Upper lobe of right lung (tissue), 1 donor: ENCODE measurements at regions not wholly inside any gene's neighbourhood (a gene's known extent, or its start where the extent isn't known, plus 50 kb on each side); places are given as distances from the start of the nearest gene placed in this dataset.

Experiments
- ATAC-seq: fragments of 200-7000 bp; cut with Tn5 transposase; one replicate; pipeline ENCODE4 v1.9.1; 2020; ENCODE audit warnings: mild to moderate bottlenecking, moderate library complexity
- DNase-seq: peaks from one replicate; pipeline ENCODE4 v3.0.0-alpha.2; 2020
- H3K27ac ChIP-seq: fragments of 200-600 bp; one replicate; pipeline ENCODE4 v1.8.0; 2022
- H3K27me3 ChIP-seq: fragments of 200-600 bp; one replicate; pipeline ENCODE4 v1.8.0; 2022; ENCODE audit warnings: mild to moderate bottlenecking
- H3K36me3 ChIP-seq: fragments of 200-600 bp; one replicate; pipeline ENCODE4 v1.8.0; 2022
- H3K4me1 ChIP-seq: fragments of 200-600 bp; one replicate; pipeline ENCODE4 v1.8.0; 2022
- H3K4me3 ChIP-seq: fragments of 200-600 bp; one replicate; pipeline ENCODE4 v1.8.0; 2022; ENCODE audit warnings: mild to moderate bottlenecking
- H3K9me3 ChIP-seq: fragments of 200-600 bp; one replicate; pipeline ENCODE4 v1.8.0; 2022
- CTCF ChIP-seq: fragments of 200-600 bp; IDR thresholded peaks from one replicate; pipeline ENCODE4 v1.8.0; 2022; ENCODE audit warnings: antibody characterized with exemption
- intact Hi-C: fragments of 100-400 bp; cut with DNase I; formaldehyde crosslinking; loops from one replicate; pipeline ENCODE4 v1.11.0; 2022
- donor health status: DM: no; HTN: yes; CAD: no; lungs with severe emphysema.

GRCh38 chr18:38487521-38487920 is 921.9 kb upstream of the CELF4 start:
- Histone ChIP-seq H3K36me3 (no peaks in the 10 kb centered on the region), H3K27me3 (no peaks in the 10 kb centered on the region), H3K4me3 (no peak overlapping the region), H3K9me3 (no peaks in the 10 kb centered on the region), H3K4me1 (no peaks in the 10 kb centered on the region), H3K27ac (no peak overlapping the region)
- DNase-seq (no peak), ATAC-seq (no peak)
- TF ChIP-seq CTCF: no peak
- intact Hi-C loops: no loop called here

GRCh38 chr18:38483326-38483725 is 917.7 kb upstream of the CELF4 start:
- intact Hi-C loops: no loop called here
- Histone ChIP-seq H3K36me3 (no peaks in the 10 kb centered on the region), H3K4me1 (no peaks in the 10 kb centered on the region), H3K9me3 (peaks cover 6% of the 10 kb centered on the region), H3K27ac (no peak overlapping the region), H3K27me3 (no peaks in the 10 kb centered on the region), H3K4me3 (no peak overlapping the region)
- no peak for DNase-seq
- TF ChIP-seq CTCF: no peak
- ATAC-seq: no peak

GRCh38 chr18:38481576-38481975 is 916.0 kb upstream of the CELF4 start:
- H3K9me3 ChIP-seq: peaks cover 6% of the 10 kb centered on the region
- H3K27me3 ChIP-seq: no peaks in the 10 kb centered on the region
- no peak overlapping the region for H3K4me3 ChIP-seq
- DNase-seq (no peak), ATAC-seq (no peak)
- H3K27ac ChIP-seq: no peak overlapping the region
- H3K36me3 ChIP-seq: no peaks in the 10 kb centered on the region
- no peaks in the 10 kb centered on the region for H3K4me1 ChIP-seq
- intact Hi-C loops: no loop called here
- TF ChIP-seq CTCF: no peak

- intact Hi-C loops: no loop called here
- Histone ChIP-seq H3K4me1 (no peaks in the 10 kb centered on the region), H3K27ac (no peak overlapping the region), H3K4me3 (no peak overlapping the region), H3K36me3 (no peaks in the 10 kb centered on the region), H3K9me3 (peaks cover 6% of the 10 kb centered on the region), H3K27me3 (no peaks in the 10 kb centered on the region)
- TF ChIP-seq CTCF: no peak
- no peak for ATAC-seq
- DNase-seq: no peak
Observed at GRCh38 chr18:38475686-38476085, 910.1 kb upstream of the CELF4 start.

GRCh38 chr18:38473535-38473934 is 907.9 kb upstream of the CELF4 start:
- ATAC-seq (peak; percentile 55), DNase-seq (no peak)
- Histone ChIP-seq H3K4me1 (no peaks in the 10 kb centered on the region), H3K4me3 (no peak overlapping the region), H3K9me3 (no peaks in the 10 kb centered on the region), H3K36me3 (no peaks in the 10 kb centered on the region), H3K27me3 (no peaks in the 10 kb centered on the region), H3K27ac (no peak overlapping the region)
- intact Hi-C loops: no loop called here
- TF ChIP-seq CTCF: no peak

- intact Hi-C loops: no loop called here
- DNase-seq (no peak), ATAC-seq (no peak)
- H3K4me3 ChIP-seq: no peak overlapping the region
- no peak for TF ChIP-seq CTCF
- no peaks in the 10 kb centered on the region for H3K4me1 ChIP-seq
- H3K9me3 ChIP-seq: no peaks in the 10 kb centered on the region
- H3K27me3 ChIP-seq: no peaks in the 10 kb centered on the region
- no peak overlapping the region for H3K27ac ChIP-seq
- no peaks in the 10 kb centered on the region for H3K36me3 ChIP-seq
Observed at GRCh38 chr18:38470421-38470820, 904.8 kb upstream of the CELF4 start.
